Chondrocyte (in vitro differentiated cells): ENCODE measurements at regions not wholly inside any gene's neighbourhood (a gene's known extent, or its start where the extent isn't known, plus 50 kb on each side); places are given as distances from the start of the nearest gene placed in this dataset.

Experiments
- DNase-seq: peaks from one replicate; pipeline ENCODE4 v3.0.0; 2021; ENCODE audit warnings: mixed read lengths, low spot score
- H3K27ac Mint-ChIP-seq: one replicate; pipeline ENCODE4 v1.8.0; 2021; ENCODE audit warnings: mild to moderate bottlenecking, moderate library complexity, mixed read lengths; ENCODE audit not compliant: unreplicated experiment
- H3K27me3 Mint-ChIP-seq: 2 replicates; pipeline ENCODE4 v1.8.0; 2021; ENCODE audit warnings: low read depth, mixed read lengths
- H3K36me3 Mint-ChIP-seq: 2 replicates; pipeline ENCODE4 v1.8.0; 2021; ENCODE audit warnings: low read depth, mixed read lengths
- H3K4me1 Mint-ChIP-seq: 2 replicates; pipeline ENCODE4 v1.8.0; 2021; ENCODE audit warnings: low read depth, mild to moderate bottlenecking, mixed read lengths
- H3K4me3 Mint-ChIP-seq: one replicate; pipeline ENCODE4 v1.8.0; 2021; ENCODE audit warnings: mild to moderate bottlenecking, moderate library complexity, mixed read lengths; ENCODE audit not compliant: unreplicated experiment
- H3K9me3 Mint-ChIP-seq: 2 replicates; pipeline ENCODE4 v1.8.0; 2021; ENCODE audit warnings: low read depth, mixed read lengths
- CTCF ChIP-seq: fragments of 200-600 bp; sonication (generic); IDR thresholded peaks from 2 replicates; pipeline ENCODE4 v1.5.0; 2021; ENCODE audit warnings: antibody characterized with exemption, mild to moderate bottlenecking, moderate library complexity

GRCh38 chr2:105186967-105187498 lies 54.5 kb upstream of the GPR45 start:
- peaks cover 2% of the 10 kb centered on the region for H3K36me3 Mint-ChIP-seq
- peaks cover 16% of the 10 kb centered on the region for H3K4me1 Mint-ChIP-seq
- no peaks in the 10 kb centered on the region for H3K9me3 Mint-ChIP-seq
- DNase-seq: no peak
- no peak overlapping the region for H3K27ac Mint-ChIP-seq
- no peak for TF ChIP-seq CTCF
- no peak overlapping the region for H3K4me3 Mint-ChIP-seq
- no peaks in the 10 kb centered on the region for H3K27me3 Mint-ChIP-seq

- DNase-seq: no peak
- Mint-ChIP-seq H3K36me3 (peaks cover 2% of the 10 kb centered on the region), H3K4me3 (no peak overlapping the region), H3K9me3 (no peaks in the 10 kb centered on the region), H3K4me1 (peaks cover 16% of the 10 kb centered on the region), H3K27ac (no peak overlapping the region), H3K27me3 (no peaks in the 10 kb centered on the region)
- TF ChIP-seq CTCF: no peak
These were observed 54.0 kb upstream of the GPR45 start for GRCh38 chr2:105187531-105187930.

- Mint-ChIP-seq H3K27me3 (peaks cover 3% of the 10 kb centered on the region), H3K4me3 (no peak overlapping the region)
These were observed 53.2 kb upstream of the GPR45 start for GRCh38 chr2:105188343-105188742.

More at GRCh38 chr2:105188343-105188742, 53.2 kb upstream of the GPR45 start:
- Mint-ChIP-seq H3K9me3 (no peaks in the 10 kb centered on the region), H3K4me1 (peaks cover 16% of the 10 kb centered on the region), H3K36me3 (peaks cover 2% of the 10 kb centered on the region), H3K27ac (no peak overlapping the region)
- no peak for DNase-seq
- no peak for TF ChIP-seq CTCF
